ENCODE measurements at regions not wholly inside any gene's neighbourhood (a gene's known extent, or its start where the extent isn't known, plus 50 kb on each side); places are given as distances from the start of the nearest gene placed in this dataset.

DNA sequence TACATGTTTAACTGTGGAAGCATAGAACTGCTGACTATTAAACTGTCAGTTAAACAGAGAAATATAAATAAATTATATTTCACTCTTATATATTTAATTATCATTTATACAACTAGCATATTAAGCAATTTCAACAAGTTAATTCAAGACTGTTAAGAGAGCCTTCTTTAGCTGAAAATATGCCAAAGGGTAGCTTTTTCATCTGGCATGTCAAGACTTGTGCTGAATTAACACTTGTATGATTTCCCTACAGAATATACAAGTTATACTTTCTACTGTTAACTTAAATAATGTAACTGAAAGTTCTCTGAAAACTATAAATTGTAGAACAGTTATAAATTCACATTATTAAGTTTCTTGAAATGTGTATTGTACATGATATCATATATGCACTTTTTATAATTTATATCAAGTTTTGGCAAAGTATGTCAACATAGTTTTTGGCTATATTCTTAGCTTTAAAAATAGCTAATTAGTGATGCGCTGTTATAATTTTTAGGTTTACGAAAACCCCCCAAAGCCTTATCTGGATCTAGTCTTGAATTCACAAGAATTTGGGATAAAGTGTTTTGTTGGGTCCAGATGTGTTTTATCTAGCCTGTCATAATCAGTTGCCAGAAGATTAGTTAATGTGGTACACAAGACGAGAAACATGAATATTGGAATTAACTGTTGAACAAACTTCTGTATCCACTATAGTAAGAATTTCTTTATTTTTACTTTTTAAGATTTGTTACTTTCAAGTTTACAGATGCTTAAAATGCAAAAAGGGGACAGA is 231.1 kb upstream of the FOXP2 start:
- Histone ChIP-seq H3K27ac (no peak overlapping the region), H3K4me1 (peaks cover 0 to 7% of the 10 kb centered on the region in 2 donors), H3K27me3 (no peaks in the 10 kb centered on the region), H3K4me3 (replicated peaks in 1 of 3) (no peak overlapping the region), H3K36me3 (no peaks in the 10 kb centered on the region), H3K9me3 (no peaks in the 10 kb centered on the region)
- TF ChIP-seq, protein P1, sequence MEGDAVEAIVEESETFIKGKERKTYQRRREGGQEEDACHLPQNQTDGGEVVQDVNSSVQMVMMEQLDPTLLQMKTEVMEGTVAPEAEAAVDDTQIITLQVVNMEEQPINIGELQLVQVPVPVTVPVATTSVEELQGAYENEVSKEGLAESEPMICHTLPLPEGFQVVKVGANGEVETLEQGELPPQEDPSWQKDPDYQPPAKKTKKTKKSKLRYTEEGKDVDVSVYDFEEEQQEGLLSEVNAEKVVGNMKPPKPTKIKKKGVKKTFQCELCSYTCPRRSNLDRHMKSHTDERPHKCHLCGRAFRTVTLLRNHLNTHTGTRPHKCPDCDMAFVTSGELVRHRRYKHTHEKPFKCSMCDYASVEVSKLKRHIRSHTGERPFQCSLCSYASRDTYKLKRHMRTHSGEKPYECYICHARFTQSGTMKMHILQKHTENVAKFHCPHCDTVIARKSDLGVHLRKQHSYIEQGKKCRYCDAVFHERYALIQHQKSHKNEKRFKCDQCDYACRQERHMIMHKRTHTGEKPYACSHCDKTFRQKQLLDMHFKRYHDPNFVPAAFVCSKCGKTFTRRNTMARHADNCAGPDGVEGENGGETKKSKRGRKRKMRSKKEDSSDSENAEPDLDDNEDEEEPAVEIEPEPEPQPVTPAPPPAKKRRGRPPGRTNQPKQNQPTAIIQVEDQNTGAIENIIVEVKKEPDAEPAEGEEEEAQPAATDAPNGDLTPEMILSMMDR (IDR thresholded peaks at IDR 0.05) = no peak
- TF ChIP-seq POLR2A (IDR thresholded peaks at IDR 0.05) = no peak
- 83 to 84% methylated on average over 3 of the region's 3 CpGs for WGBS, 2 donors
- DNase-seq = no peak
- intact Hi-C loops (cut with DNase I) = no loop called here

DNA sequence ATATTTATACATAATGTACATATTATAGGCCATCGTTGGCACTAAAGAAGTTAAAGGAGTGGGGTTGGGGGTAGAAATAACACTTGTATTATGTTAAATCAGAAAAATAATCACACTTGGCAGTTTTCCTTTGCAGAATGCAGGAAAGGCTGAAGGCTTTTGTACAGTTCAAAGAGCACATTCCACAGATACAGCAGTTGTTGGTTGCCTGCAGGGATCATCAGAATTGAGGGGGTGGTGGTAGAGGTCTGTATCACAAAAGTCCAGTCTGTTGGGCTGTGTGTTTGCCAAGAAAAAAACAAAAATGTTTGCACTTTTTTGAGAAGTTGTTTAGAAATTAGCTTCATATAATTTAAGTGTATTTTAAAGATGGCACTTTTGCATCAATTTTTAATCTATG is 231.8 kb upstream of the FOXP2 start:
- TF ChIP-seq, protein P1 (IDR thresholded peaks at IDR 0.05) = no peak
- no peak for TF ChIP-seq POLR2A (IDR thresholded peaks at IDR 0.05)
- intact Hi-C loops (cut with DNase I) = no loop called here
- WGBS, 2 donors = 69 to 77% methylated on average over 1 of the region's 1 CpG

GRCh38 chr7:114181280-114181679 is 233.3 kb upstream of the FOXP2 start:
- no peaks in the 10 kb centered on the region for H3K36me3 ChIP-seq
- no peak overlapping the region for H3K27ac ChIP-seq
- intact Hi-C loops (cut with DNase I) = no loop called here
- no peaks in the 10 kb centered on the region for H3K27me3 ChIP-seq
- DNase-seq = no peak
- 91 to 100% methylated on average over 1 of the region's 1 CpG for WGBS, 2 donors
- no peak overlapping the region for H3K4me3 ChIP-seq (replicated peaks in 1 of 3)
- H3K9me3 ChIP-seq = no peaks in the 10 kb centered on the region
- H3K4me1 ChIP-seq = peaks cover 0 to 7% of the 10 kb centered on the region in 2 donors
- no peak for TF ChIP-seq POLR2A (IDR thresholded peaks at IDR 0.05)
- TF ChIP-seq, protein P1 (IDR thresholded peaks at IDR 0.05) = no peak

More for the DNA sequence above, 231.8 kb upstream of the FOXP2 start:
- Histone ChIP-seq H3K4me1 (peaks cover 0 to 7% of the 10 kb centered on the region in 2 donors), H3K4me3 (replicated peaks in 1 of 3) (no peak overlapping the region), H3K27ac (no peak overlapping the region), H3K9me3 (no peaks in the 10 kb centered on the region), H3K27me3 (no peaks in the 10 kb centered on the region), H3K36me3 (no peaks in the 10 kb centered on the region)
- no peak for DNase-seq

DNA sequence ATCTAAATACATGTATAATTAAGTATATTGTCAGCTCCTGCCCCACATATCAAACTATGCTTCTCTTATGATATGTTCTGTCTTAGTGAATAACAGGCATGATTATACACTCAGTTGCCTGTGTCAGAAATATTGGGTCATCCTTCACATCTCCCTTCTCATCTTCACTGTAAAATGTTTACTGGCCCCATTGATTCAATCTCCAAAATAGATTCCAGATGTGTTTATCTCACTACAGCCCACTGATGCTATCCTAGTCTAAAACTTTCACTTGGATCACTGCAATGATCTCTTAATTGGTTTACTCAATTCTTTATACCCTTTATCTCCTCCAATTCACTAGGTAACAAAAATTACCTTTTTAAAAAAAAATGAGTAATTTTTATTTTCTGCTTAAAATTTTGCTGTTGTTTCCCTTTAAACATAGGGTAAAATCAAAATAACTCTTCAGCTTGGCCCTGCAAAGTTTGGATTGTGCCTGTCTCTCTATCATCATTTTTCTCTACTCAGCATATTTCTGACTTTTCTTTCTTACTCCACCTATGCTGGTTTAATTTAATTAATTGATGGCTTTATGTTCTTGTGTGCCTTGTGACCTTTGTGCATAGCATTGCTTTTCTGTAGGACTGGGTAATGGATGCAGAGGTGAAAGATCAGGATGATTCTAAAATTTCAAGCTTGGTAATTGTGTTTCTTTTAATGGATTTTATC is 233.9 kb upstream of the FOXP2 start:
- Histone ChIP-seq H3K4me1 (peaks cover 0 to 7% of the 10 kb centered on the region in 2 donors), H3K4me3 (replicated peaks in 1 of 3) (no peak overlapping the region), H3K27me3 (no peaks in the 10 kb centered on the region), H3K36me3 (no peaks in the 10 kb centered on the region), H3K27ac (no peak overlapping the region), H3K9me3 (no peaks in the 10 kb centered on the region)
- no peak for DNase-seq
- no peak for TF ChIP-seq POLR2A (IDR thresholded peaks at IDR 0.05)
- TF ChIP-seq, protein P1 (IDR thresholded peaks at IDR 0.05) = no peak
- intact Hi-C loops (cut with DNase I) = no loop called here

DNA sequence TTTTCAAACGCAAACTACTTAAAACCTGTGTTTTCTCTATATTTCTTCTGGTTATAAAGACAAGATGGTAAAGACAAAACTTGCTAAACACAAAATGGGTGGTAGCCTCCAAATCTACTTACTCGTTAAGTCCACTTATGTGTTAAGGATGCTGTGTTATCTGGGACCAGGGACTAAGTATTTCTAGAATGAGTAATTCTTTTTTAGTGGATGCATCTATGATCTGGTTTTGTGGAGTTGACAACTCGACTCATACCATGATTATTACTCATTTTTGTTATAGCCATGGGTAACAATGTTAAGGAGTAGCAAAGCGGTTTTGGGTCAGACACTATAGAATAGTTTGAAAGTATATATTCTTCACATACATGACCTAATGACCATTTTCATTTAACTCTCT is 239.5 kb upstream of the FOXP2 start:
- H3K9me3 ChIP-seq = no peaks in the 10 kb centered on the region

More for the DNA sequence above, 239.5 kb upstream of the FOXP2 start:
- WGBS, 2 donors = 89 to 92% methylated on average over 4 of the region's 4 CpGs
- H3K4me3 ChIP-seq (replicated peaks in 1 of 3) = no peak overlapping the region
- no peak for DNase-seq
- H3K27me3 ChIP-seq = no peaks in the 10 kb centered on the region
- TF ChIP-seq, protein P1 (IDR thresholded peaks at IDR 0.05) = no peak
- no peak for TF ChIP-seq POLR2A (IDR thresholded peaks at IDR 0.05)
- H3K27ac ChIP-seq = no peak overlapping the region
- H3K4me1 ChIP-seq = no peaks in the 10 kb centered on the region
- no peaks in the 10 kb centered on the region for H3K36me3 ChIP-seq
- intact Hi-C loops (cut with DNase I) = no loop called here
